Stimulated activated memory B cell treated with anti-CD40 and anti-IgM and Interleukin-4, amounts not matched to agents 10 μg/mL and 1 μg/mL and 100 μg/mL, for 72 hours (primary cell): ENCODE measurements at regions not wholly inside any gene's neighbourhood (a gene's known extent, or its start where the extent isn't known, plus 50 kb on each side); places are given as distances from the start of the nearest gene placed in this dataset.

Experiments used
- ATAC-seq: fragments of 150-1000 bp; cut with Tn5 transposase; 2 replicates; pipeline ENCODE4 v1.10.0; 2021
- H3K27ac Mint-ChIP-seq: one replicate; pipeline ENCODE4 v1.8.0; 2022; ENCODE audit warnings: mild to moderate bottlenecking, mixed read lengths
- H3K27me3 Mint-ChIP-seq: one replicate; pipeline ENCODE4 v1.8.0; 2022; ENCODE audit warnings: mixed read lengths
- H3K36me3 Mint-ChIP-seq: one replicate; pipeline ENCODE4 v1.8.0; 2022; ENCODE audit warnings: mixed read lengths
- H3K4me1 Mint-ChIP-seq: one replicate; pipeline ENCODE4 v1.8.0; 2022; ENCODE audit warnings: mixed read lengths
- H3K4me3 Mint-ChIP-seq: one replicate; pipeline ENCODE4 v1.8.0; 2022; ENCODE audit warnings: mild to moderate bottlenecking, moderate library complexity, mixed read lengths
- H3K9me3 Mint-ChIP-seq: one replicate; pipeline ENCODE4 v1.8.0; 2022; ENCODE audit warnings: mixed read lengths

- H3K9me3 Mint-ChIP-seq: peaks cover 6% of the 10 kb centered on the region
- no peak overlapping the region for H3K27ac Mint-ChIP-seq
- no peaks in the 10 kb centered on the region for H3K4me1 Mint-ChIP-seq
- no peak overlapping the region for H3K4me3 Mint-ChIP-seq
- no peaks in the 10 kb centered on the region for H3K27me3 Mint-ChIP-seq
- ATAC-seq: no peak
- H3K36me3 Mint-ChIP-seq: no peaks in the 10 kb centered on the region
These were observed 252.0 kb upstream of the JAG1 start for GRCh38 chr20:10925767-10926166.

GRCh38 chr20:10927011-10927583 is 253.3 kb upstream of the JAG1 start:
- Mint-ChIP-seq H3K27me3 (no peaks in the 10 kb centered on the region), H3K36me3 (no peaks in the 10 kb centered on the region), H3K9me3 (peaks cover 6% of the 10 kb centered on the region), H3K4me3 (no peak overlapping the region), H3K4me1 (no peaks in the 10 kb centered on the region), H3K27ac (no peak overlapping the region)
- no peak for ATAC-seq

GRCh38 chr20:10927936-10928840 is 254.4 kb upstream of the JAG1 start:
- H3K9me3 Mint-ChIP-seq: peaks cover 6% of the 10 kb centered on the region
- no peak for ATAC-seq
- no peaks in the 10 kb centered on the region for H3K36me3 Mint-ChIP-seq
- H3K4me1 Mint-ChIP-seq: no peaks in the 10 kb centered on the region
- H3K27me3 Mint-ChIP-seq: no peaks in the 10 kb centered on the region
- H3K27ac Mint-ChIP-seq: no peak overlapping the region
- H3K4me3 Mint-ChIP-seq: no peak overlapping the region

GRCh38 chr20:10928841-10929421 is 255.1 kb upstream of the JAG1 start:
- H3K27me3 Mint-ChIP-seq: no peaks in the 10 kb centered on the region
- no peak for ATAC-seq
- peaks cover 6% of the 10 kb centered on the region for H3K9me3 Mint-ChIP-seq
- no peak overlapping the region for H3K4me3 Mint-ChIP-seq
- H3K4me1 Mint-ChIP-seq: no peaks in the 10 kb centered on the region
- no peak overlapping the region for H3K27ac Mint-ChIP-seq
- H3K36me3 Mint-ChIP-seq: no peaks in the 10 kb centered on the region

- Mint-ChIP-seq H3K27ac (no peak overlapping the region), H3K9me3 (no peaks in the 10 kb centered on the region), H3K4me1 (no peaks in the 10 kb centered on the region), H3K36me3 (no peaks in the 10 kb centered on the region), H3K27me3 (no peaks in the 10 kb centered on the region), H3K4me3 (no peak overlapping the region)
- no peak for ATAC-seq
These were observed 262.0 kb upstream of the JAG1 start for GRCh38 chr20:10935658-10936402.

- ATAC-seq: no peak
- Mint-ChIP-seq H3K9me3 (peaks cover 6% of the 10 kb centered on the region), H3K4me1 (no peaks in the 10 kb centered on the region), H3K27ac (no peak overlapping the region), H3K36me3 (no peaks in the 10 kb centered on the region), H3K27me3 (no peaks in the 10 kb centered on the region), H3K4me3 (no peak overlapping the region)
These were observed 263.0 kb upstream of the JAG1 start for GRCh38 chr20:10936786-10937185.

GRCh38 chr20:10939331-10939941 is 265.6 kb upstream of the JAG1 start:
- H3K4me1 Mint-ChIP-seq: no peaks in the 10 kb centered on the region
- H3K4me3 Mint-ChIP-seq: no peak overlapping the region
- peaks cover 9% of the 10 kb centered on the region for H3K9me3 Mint-ChIP-seq
- no peaks in the 10 kb centered on the region for H3K36me3 Mint-ChIP-seq
- no peaks in the 10 kb centered on the region for H3K27me3 Mint-ChIP-seq
- no peak for ATAC-seq
- no peak overlapping the region for H3K27ac Mint-ChIP-seq

- Mint-ChIP-seq H3K4me1 (no peaks in the 10 kb centered on the region), H3K4me3 (no peak overlapping the region), H3K9me3 (peaks cover 9% of the 10 kb centered on the region), H3K27me3 (no peaks in the 10 kb centered on the region), H3K27ac (no peak overlapping the region), H3K36me3 (no peaks in the 10 kb centered on the region)
- ATAC-seq: peak; percentile 43
These were observed 267.1 kb upstream of the JAG1 start for GRCh38 chr20:10940941-10941340.

- ATAC-seq: no peak
- Mint-ChIP-seq H3K4me1 (no peaks in the 10 kb centered on the region), H3K36me3 (no peaks in the 10 kb centered on the region), H3K27me3 (no peaks in the 10 kb centered on the region), H3K9me3 (peaks cover 11% of the 10 kb centered on the region), H3K4me3 (no peak overlapping the region), H3K27ac (no peak overlapping the region)
These were observed 270.0 kb upstream of the JAG1 start for GRCh38 chr20:10943686-10944265.

GRCh38 chr20:10946124-10946880 is 272.5 kb upstream of the JAG1 start:
- peaks cover 9% of the 10 kb centered on the region for H3K9me3 Mint-ChIP-seq
- no peak overlapping the region for H3K4me3 Mint-ChIP-seq
- ATAC-seq: no peak
- no peaks in the 10 kb centered on the region for H3K4me1 Mint-ChIP-seq
- no peaks in the 10 kb centered on the region for H3K36me3 Mint-ChIP-seq
- no peak overlapping the region for H3K27ac Mint-ChIP-seq
- no peaks in the 10 kb centered on the region for H3K27me3 Mint-ChIP-seq

- Mint-ChIP-seq H3K27me3 (no peaks in the 10 kb centered on the region), H3K4me1 (no peaks in the 10 kb centered on the region), H3K4me3 (no peak overlapping the region), H3K9me3 (peaks cover 2% of the 10 kb centered on the region), H3K36me3 (no peaks in the 10 kb centered on the region), H3K27ac (no peak overlapping the region)
- ATAC-seq: no peak
These were observed 273.9 kb upstream of the JAG1 start for GRCh38 chr20:10947726-10948125.

GRCh38 chr20:10949930-10950783 is 276.4 kb upstream of the JAG1 start:
- Mint-ChIP-seq H3K4me3 (no peak overlapping the region), H3K27ac (no peak overlapping the region), H3K27me3 (no peaks in the 10 kb centered on the region), H3K36me3 (no peaks in the 10 kb centered on the region), H3K4me1 (no peaks in the 10 kb centered on the region), H3K9me3 (peaks cover 2% of the 10 kb centered on the region)
- ATAC-seq: no peak

GRCh38 chr20:10951216-10951615 is 277.4 kb upstream of the JAG1 start:
- Mint-ChIP-seq H3K27ac (no peak overlapping the region), H3K9me3 (peaks cover 2% of the 10 kb centered on the region), H3K36me3 (no peaks in the 10 kb centered on the region), H3K4me3 (no peak overlapping the region), H3K4me1 (no peaks in the 10 kb centered on the region), H3K27me3 (no peaks in the 10 kb centered on the region)
- no peak for ATAC-seq
